Smooth muscle cell (in vitro differentiated cells): ENCODE measurements at regions not wholly inside any gene's neighbourhood (a gene's known extent, or its start where the extent isn't known, plus 50 kb on each side); places are given as distances from the start of the nearest gene placed in this dataset.

Experiments
- DNase-seq: peaks from one replicate; lab custom pipeline; 2025; ENCODE audit not compliant: unreplicated experiment; lab: John Stamatoyannopoulos, UW
- H2AFZ ChIP-seq: fragments of 200-600 bp; sonication (generic); 2 replicates; pipeline ENCODE4 v1.6.0; 2016; ENCODE audit warnings: antibody characterized with exemption, low read depth, mild to moderate bottlenecking
- H3F3A ChIP-seq: fragments of 200-600 bp; sonication (generic); 2 replicates; pipeline ENCODE4 v1.6.0; 2017; ENCODE audit warnings: antibody characterized with exemption, low read depth
- H3K27ac ChIP-seq: fragments of 200-600 bp; sonication (generic); 2 replicates; pipeline ENCODE4 v1.5.1; 2016; ENCODE audit warnings: low read depth, mild to moderate bottlenecking
- H3K27me3 ChIP-seq: fragments of 200-600 bp; sonication (generic); 2 replicates; pipeline ENCODE4 v1.6.1; 2016; ENCODE audit warnings: low read depth, mild to moderate bottlenecking
- H3K36me3 ChIP-seq: fragments of 200-600 bp; sonication (generic); 2 replicates; pipeline ENCODE4 v1.5.1; 2016; ENCODE audit warnings: low read depth
- H3K4me1 ChIP-seq: fragments of 200-600 bp; sonication (generic); 2 replicates; pipeline ENCODE4 v1.5.1; 2016; ENCODE audit warnings: low read depth
- H3K4me2 ChIP-seq: fragments of 200-600 bp; sonication (generic); 2 replicates; pipeline ENCODE4 v1.6.0; 2016; ENCODE audit warnings: mild to moderate bottlenecking
- H3K4me3 ChIP-seq: fragments of 200-600 bp; sonication (generic); 2 replicates; pipeline ENCODE4 v1.5.1; 2016; ENCODE audit warnings: mild to moderate bottlenecking
- H3K79me2 ChIP-seq: fragments of 200-600 bp; sonication (generic); 2 replicates; pipeline ENCODE4 v1.6.0; 2016; ENCODE audit warnings: low read depth, mild to moderate bottlenecking
- H3K9ac ChIP-seq: fragments of 200-600 bp; sonication (generic); 2 replicates; pipeline ENCODE4 v1.6.0; 2016; ENCODE audit warnings: low read depth
- H3K9me3 ChIP-seq: fragments of 200-600 bp; sonication (generic); replicated peaks from 2 replicates; pipeline ENCODE4 v1.5.1; 2016; ENCODE audit warnings: low read depth
- H4K20me1 ChIP-seq: fragments of 200-600 bp; sonication (generic); 2 replicates; pipeline ENCODE4 v1.6.0; 2016; ENCODE audit warnings: low read depth
- CTCF ChIP-seq: fragments of 200-600 bp; sonication (generic); IDR thresholded peaks from 2 replicates; pipeline ENCODE4 v1.5.1; 2017; ENCODE audit warnings: borderline replicate concordance, mild to moderate bottlenecking, antibody characterized with exemption; ENCODE audit not compliant: insufficient read depth, poor library complexity, severe bottlenecking
- WGBS: methylation state at CpG from one replicate; pipeline ENCODE4 v1.1.7; 2016; ENCODE audit warnings: low lambda C conversion rate; 5-methylcytosine and 5-hydroxymethylcytosine counted together

DNA sequence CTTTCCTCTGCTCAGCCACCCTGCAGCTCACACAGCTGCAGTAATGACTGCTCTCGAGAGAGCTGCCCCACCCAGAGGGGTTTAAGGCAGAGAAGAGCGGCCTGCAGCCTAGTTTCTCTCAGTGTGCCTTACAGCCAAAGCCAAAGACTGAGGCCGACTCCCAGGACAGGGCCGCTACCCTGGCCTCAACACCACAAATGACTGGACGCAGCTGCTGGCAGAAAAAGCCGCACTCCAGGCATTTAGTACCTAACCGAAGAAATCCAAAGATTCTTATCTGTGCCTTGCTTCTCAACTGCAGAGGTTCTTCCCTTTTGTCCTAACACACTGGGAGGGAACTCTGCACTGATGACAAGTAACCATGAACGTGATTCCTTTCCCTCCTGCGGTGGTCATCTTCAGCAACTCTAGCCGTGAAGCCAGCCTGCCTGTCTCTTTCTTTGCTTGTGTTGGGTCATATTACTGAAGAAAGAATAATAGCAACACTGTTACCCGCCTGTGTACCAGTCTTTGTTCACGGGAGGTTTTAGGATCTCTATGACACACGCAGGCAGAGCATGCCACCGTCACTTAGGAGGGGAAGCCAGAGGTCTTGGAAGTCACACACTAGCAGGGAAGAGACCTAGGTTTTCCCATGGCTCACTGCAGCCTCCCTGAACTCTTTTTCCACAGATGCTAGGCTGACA is 202.7 kb downstream of the RHOU start:
- H3K36me3 ChIP-seq: no peaks in the 10 kb centered on the region
- peak overlapping the region; percentile 62 for H2AFZ ChIP-seq
- H3K27ac ChIP-seq: no peak overlapping the region
- TF ChIP-seq CTCF: no peak
- no peaks in the 10 kb centered on the region for H3K27me3 ChIP-seq
- H3K4me1 ChIP-seq: peaks cover 4% of the 10 kb centered on the region
- WGBS: 51% methylated on average over 14 of the region's 14 CpGs
- H3F3A ChIP-seq: peaks cover 5% of the 10 kb centered on the region
- H3K4me3 ChIP-seq: no peak overlapping the region
- no peaks in the 10 kb centered on the region for H3K79me2 ChIP-seq
- no peaks in the 10 kb centered on the region for H4K20me1 ChIP-seq
- no peak overlapping the region for H3K4me2 ChIP-seq
- H3K9ac ChIP-seq: no peak overlapping the region
- H3K9me3 ChIP-seq: no peaks in the 10 kb centered on the region
- DNase-seq: no peak

GRCh38 chr1:228938537-228938901 is 203.2 kb downstream of the RHOU start:
- no peak overlapping the region for H3K4me3 ChIP-seq
- WGBS: 88% methylated on average over 8 of the region's 8 CpGs
- H3K4me1 ChIP-seq: peaks cover 4% of the 10 kb centered on the region
- H3K9me3 ChIP-seq: no peaks in the 10 kb centered on the region
- no peaks in the 10 kb centered on the region for H3K36me3 ChIP-seq
- H3K4me2 ChIP-seq: no peak overlapping the region
- DNase-seq: no peak
- no peak overlapping the region for H3K9ac ChIP-seq
- H4K20me1 ChIP-seq: no peaks in the 10 kb centered on the region
- no peak overlapping the region for H3K27ac ChIP-seq
- no peak for TF ChIP-seq CTCF
- no peak overlapping the region for H2AFZ ChIP-seq
- H3K79me2 ChIP-seq: no peaks in the 10 kb centered on the region
- H3K27me3 ChIP-seq: no peaks in the 10 kb centered on the region
- H3F3A ChIP-seq: peaks cover 5% of the 10 kb centered on the region

DNA sequence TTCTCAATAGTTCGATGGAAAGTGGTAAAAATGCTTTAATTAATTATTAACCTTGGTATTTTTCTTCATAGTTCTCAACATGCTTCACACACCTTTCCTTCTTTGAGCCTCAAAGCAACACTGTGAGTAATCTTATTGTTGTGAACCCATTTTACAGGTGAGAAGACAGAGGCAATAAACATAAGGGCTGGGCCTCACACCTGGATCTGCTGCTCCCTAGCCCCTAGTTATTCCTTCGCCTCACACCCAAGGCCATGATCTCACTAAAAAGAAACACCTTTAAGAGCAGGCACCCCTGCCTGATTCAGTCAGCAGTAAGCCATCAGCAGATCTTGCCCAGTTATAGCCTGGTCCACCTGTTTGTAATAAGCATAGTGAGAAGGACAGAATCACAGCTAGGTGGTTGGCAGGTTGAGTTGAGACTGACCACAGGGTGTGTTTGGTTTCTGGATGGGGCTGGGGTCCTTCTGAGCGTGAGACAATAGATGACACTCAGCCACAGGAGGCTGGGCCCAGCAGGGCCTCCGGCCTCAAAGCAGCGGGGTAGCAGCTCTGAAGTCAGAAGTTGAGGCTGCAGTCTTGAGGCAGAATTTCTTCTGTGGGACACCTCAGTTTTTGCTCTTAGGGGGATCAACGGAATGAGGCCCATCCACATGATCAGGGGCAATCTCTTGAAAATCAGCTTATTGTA is 203.9 kb downstream of the RHOU start:
- Histone ChIP-seq H3K4me1 (peaks cover 4% of the 10 kb centered on the region), H3K4me3 (no peak overlapping the region), H3K9me3 (no peaks in the 10 kb centered on the region), H2AFZ (no peak overlapping the region), H3K79me2 (no peaks in the 10 kb centered on the region), H3K4me2 (no peak overlapping the region), H3K27me3 (no peaks in the 10 kb centered on the region), H4K20me1 (no peaks in the 10 kb centered on the region), H3K9ac (no peak overlapping the region), H3F3A (peaks cover 5% of the 10 kb centered on the region), H3K36me3 (no peaks in the 10 kb centered on the region), H3K27ac (no peak overlapping the region)
- no peak for DNase-seq
- 95% methylated on average over 6 of the region's 6 CpGs for WGBS
- TF ChIP-seq CTCF: no peak
